Ishikawa (cell line): ENCODE measurements at regions not wholly inside any gene's neighbourhood (a gene's known extent, or its start where the extent isn't known, plus 50 kb on each side); places are given as distances from the start of the nearest gene placed in this dataset.

Experiments
- CEBPB ChIP-seq: IDR thresholded peaks from 2 replicates; pipeline ENCODE4 v1.6.1; 2012
- CREB1 ChIP-seq: IDR thresholded peaks from 2 replicates; pipeline ENCODE4 v1.6.1; 2012; ENCODE audit warnings: low read depth
- EP300 ChIP-seq: IDR thresholded peaks from 2 replicates; pipeline ENCODE4 v1.6.1; 2012; ENCODE audit warnings: borderline replicate concordance
- FOXM1 ChIP-seq: IDR thresholded peaks from 2 replicates; pipeline ENCODE4 v1.6.1; 2012; ENCODE audit warnings: low read depth, borderline replicate concordance
- NFIC ChIP-seq: IDR thresholded peaks from 2 replicates; pipeline ENCODE4 v1.6.1; 2012
- TAF1 ChIP-seq: IDR thresholded peaks from 2 replicates; pipeline ENCODE4 v1.6.1; 2012; ENCODE audit warnings: low read depth, mild to moderate bottlenecking
- TEAD4 ChIP-seq: IDR thresholded peaks from 2 replicates; pipeline ENCODE4 v1.6.1; 2012
- ZBTB7A ChIP-seq: IDR thresholded peaks from 2 replicates; pipeline ENCODE4 v1.6.1; 2012; ENCODE audit warnings: low read depth
- TF ChIP-seq, protein P1 (sequence below): IDR thresholded peaks from 2 replicates; pipeline ENCODE4 v1.6.1; 2012; ENCODE audit warnings: low read depth, mild to moderate bottlenecking
- TF ChIP-seq, protein P2 (sequence below): IDR thresholded peaks from 2 replicates; pipeline ENCODE4 v1.6.1; 2012
- TF ChIP-seq, protein P3 (sequence below): IDR thresholded peaks from 2 replicates; pipeline ENCODE4 v1.6.1; 2012

DNA sequence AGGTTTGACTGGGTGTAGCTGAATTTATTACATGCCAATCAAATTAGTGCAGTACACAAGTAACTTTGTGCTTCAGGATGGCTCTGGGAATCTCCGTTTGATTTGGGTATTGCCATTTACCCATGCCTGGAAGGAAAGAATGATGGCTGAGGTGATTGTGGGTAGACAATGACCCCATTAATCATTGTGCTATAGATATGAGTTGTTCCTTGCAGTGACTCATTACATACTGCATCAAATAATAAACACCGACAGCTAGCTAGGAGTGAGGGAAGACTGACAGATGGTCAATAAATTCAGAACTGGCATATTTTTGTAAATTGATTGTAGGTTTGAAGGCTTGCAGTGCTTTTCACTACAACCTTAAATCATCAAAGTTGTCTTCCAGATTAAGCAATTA is 1069.5 kb downstream of the DIAPH3 start:
- no peak for TF ChIP-seq CEBPB
- TF ChIP-seq NFIC = no peak
- no peak for TF ChIP-seq TAF1
- TF ChIP-seq CREB1 = no peak
- TF ChIP-seq TEAD4 = no peak
- TF ChIP-seq EP300 = no peak
- TF ChIP-seq, protein P1, sequence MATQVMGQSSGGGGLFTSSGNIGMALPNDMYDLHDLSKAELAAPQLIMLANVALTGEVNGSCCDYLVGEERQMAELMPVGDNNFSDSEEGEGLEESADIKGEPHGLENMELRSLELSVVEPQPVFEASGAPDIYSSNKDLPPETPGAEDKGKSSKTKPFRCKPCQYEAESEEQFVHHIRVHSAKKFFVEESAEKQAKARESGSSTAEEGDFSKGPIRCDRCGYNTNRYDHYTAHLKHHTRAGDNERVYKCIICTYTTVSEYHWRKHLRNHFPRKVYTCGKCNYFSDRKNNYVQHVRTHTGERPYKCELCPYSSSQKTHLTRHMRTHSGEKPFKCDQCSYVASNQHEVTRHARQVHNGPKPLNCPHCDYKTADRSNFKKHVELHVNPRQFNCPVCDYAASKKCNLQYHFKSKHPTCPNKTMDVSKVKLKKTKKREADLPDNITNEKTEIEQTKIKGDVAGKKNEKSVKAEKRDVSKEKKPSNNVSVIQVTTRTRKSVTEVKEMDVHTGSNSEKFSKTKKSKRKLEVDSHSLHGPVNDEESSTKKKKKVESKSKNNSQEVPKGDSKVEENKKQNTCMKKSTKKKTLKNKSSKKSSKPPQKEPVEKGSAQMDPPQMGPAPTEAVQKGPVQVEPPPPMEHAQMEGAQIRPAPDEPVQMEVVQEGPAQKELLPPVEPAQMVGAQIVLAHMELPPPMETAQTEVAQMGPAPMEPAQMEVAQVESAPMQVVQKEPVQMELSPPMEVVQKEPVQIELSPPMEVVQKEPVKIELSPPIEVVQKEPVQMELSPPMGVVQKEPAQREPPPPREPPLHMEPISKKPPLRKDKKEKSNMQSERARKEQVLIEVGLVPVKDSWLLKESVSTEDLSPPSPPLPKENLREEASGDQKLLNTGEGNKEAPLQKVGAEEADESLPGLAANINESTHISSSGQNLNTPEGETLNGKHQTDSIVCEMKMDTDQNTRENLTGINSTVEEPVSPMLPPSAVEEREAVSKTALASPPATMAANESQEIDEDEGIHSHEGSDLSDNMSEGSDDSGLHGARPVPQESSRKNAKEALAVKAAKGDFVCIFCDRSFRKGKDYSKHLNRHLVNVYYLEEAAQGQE = no peak
- TF ChIP-seq ZBTB7A = no peak
- TF ChIP-seq, protein P2, sequence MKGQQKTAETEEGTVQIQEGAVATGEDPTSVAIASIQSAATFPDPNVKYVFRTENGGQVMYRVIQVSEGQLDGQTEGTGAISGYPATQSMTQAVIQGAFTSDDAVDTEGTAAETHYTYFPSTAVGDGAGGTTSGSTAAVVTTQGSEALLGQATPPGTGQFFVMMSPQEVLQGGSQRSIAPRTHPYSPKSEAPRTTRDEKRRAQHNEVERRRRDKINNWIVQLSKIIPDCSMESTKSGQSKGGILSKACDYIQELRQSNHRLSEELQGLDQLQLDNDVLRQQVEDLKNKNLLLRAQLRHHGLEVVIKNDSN = no peak
- TF ChIP-seq FOXM1 = no peak
- TF ChIP-seq, protein P3, sequence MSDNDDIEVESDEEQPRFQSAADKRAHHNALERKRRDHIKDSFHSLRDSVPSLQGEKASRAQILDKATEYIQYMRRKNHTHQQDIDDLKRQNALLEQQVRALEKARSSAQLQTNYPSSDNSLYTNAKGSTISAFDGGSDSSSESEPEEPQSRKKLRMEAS = no peak
